Tibial nerve (tissue), 4 donors: ENCODE measurements at regions not wholly inside any gene's neighbourhood (a gene's known extent, or its start where the extent isn't known, plus 50 kb on each side); places are given as distances from the start of the nearest gene placed in this dataset.

Experiments
- CTCF ChIP-seq, 5 experiments: fragments of 200-600 bp in 3 of 5; fragments of 450-650 bp in 2 of 5; sonication (generic) in 3 of 5; IDR thresholded peaks; one replicate each; pipeline ENCODE4 v1.5.1; 2016 to 2019; ENCODE audit warnings: antibody characterized with exemption in 5 of 5, mild to moderate bottlenecking in 3 of 5, moderate library complexity in 2 of 5
- EP300 ChIP-seq, 2 donors: sonication (generic); formaldehyde crosslinking; IDR thresholded peaks; one replicate each; pipeline ENCODE4 v1.6.1; 2017; ENCODE audit warnings: antibody characterized with exemption in 2 of 2, mild to moderate bottlenecking in 1 of 2

GRCh38 chr1:163885510-163885909 lies 563.8 kb downstream of the NUF2 start:
- TF ChIP-seq CTCF (IDR thresholded peaks at IDR 0.05): no peak
- no peak for TF ChIP-seq EP300 (IDR thresholded peaks at IDR 0.05)
